Gastroesophageal sphincter (tissue), 4 donors: ENCODE measurements at regions not wholly inside any gene's neighbourhood (a gene's known extent, or its start where the extent isn't known, plus 50 kb on each side); places are given as distances from the start of the nearest gene placed in this dataset.

Source experiments
- ATAC-seq: fragments of 150-250 bp; one replicate; pipeline ENCODE4 v1.9.1; 2016; ENCODE audit warnings: mild to moderate bottlenecking, moderate library complexity
- H3K27ac ChIP-seq, 4 donors: fragments of 200-600 bp; sonication (generic) in 3 of 4; 1 replicate in 3 of 4; 2 replicates in 1 of 4; pipeline ENCODE4 v1.5.1; 2016 to 2019
- H3K27me3 ChIP-seq: fragments of 200-600 bp; sonication (generic); one replicate; pipeline ENCODE4 v1.5.1; 2019
- H3K36me3 ChIP-seq, 2 donors: fragments of 200-600 bp; sonication (generic); one replicate each; pipeline ENCODE4 v1.5.1; 2019; ENCODE audit warnings: control low read depth in 1 of 2
- H3K4me1 ChIP-seq, 3 donors: fragments of 200-600 bp; sonication (generic); 1 replicate in 2 of 3; 2 replicates in 1 of 3; pipeline ENCODE4 v1.5.1; 2016 to 2019; ENCODE audit warnings: control low read depth in 2 of 3
- H3K4me3 ChIP-seq, 2 donors: fragments of 200-600 bp; sonication (generic); one replicate each; pipeline ENCODE4 v1.5.1; 2019; ENCODE audit warnings: mild to moderate bottlenecking in 1 of 2, moderate library complexity in 1 of 2
- H3K9me3 ChIP-seq, 3 donors: fragments of 200-600 bp; sonication (generic); one replicate each; pipeline ENCODE4 v1.5.1; 2017 to 2019; ENCODE audit warnings: control low read depth in 2 of 3
- CTCF ChIP-seq, 4 experiments: fragments of 200-600 bp in 2 of 4; fragments of 450-650 bp in 2 of 4; sonication (generic) in 1 of 4; IDR thresholded peaks; one replicate each; pipeline ENCODE4 v1.5.1; 2017 to 2019; ENCODE audit warnings: antibody characterized with exemption in 4 of 4, mild to moderate bottlenecking in 2 of 4, moderate library complexity in 2 of 4
- EP300 ChIP-seq: sonication (generic); formaldehyde crosslinking; IDR thresholded peaks from one replicate; pipeline ENCODE4 v1.6.1; 2017; ENCODE audit warnings: antibody characterized with exemption, mild to moderate bottlenecking
- POLR2A ChIP-seq, 2 donors: fragments of 450-650 bp; IDR thresholded peaks; one replicate each; pipeline ENCODE4 v1.6.1; 2017; ENCODE audit warnings: antibody characterized with exemption in 2 of 2, mild to moderate bottlenecking in 2 of 2, moderate library complexity in 1 of 2
- POLR2AphosphoS5 ChIP-seq: sonication (generic); formaldehyde crosslinking; IDR thresholded peaks from one replicate; pipeline ENCODE4 v1.6.1; 2017; ENCODE audit warnings: antibody characterized with exemption
- WGBS, 2 donors: methylation state at CpG; one replicate each; pipeline ENCODE4 v1.1.5; 2018; ENCODE audit warnings: low coverage in 1 of 2; 5-methylcytosine and 5-hydroxymethylcytosine counted together

GRCh38 chr10:109306698-109307097, 616.6 kb downstream of the XPNPEP1 start:
- H3K36me3 ChIP-seq: no peaks in the 10 kb centered on the region
- no peak for ATAC-seq
- H3K4me3 ChIP-seq: no peak overlapping the region
- H3K4me1 ChIP-seq: no peaks in the 10 kb centered on the region
- H3K9me3 ChIP-seq: no peaks in the 10 kb centered on the region
- WGBS, 2 donors: 48 to 80% methylated on average over 5 of the region's 5 CpGs
- no peaks in the 10 kb centered on the region for H3K27me3 ChIP-seq
- no peak overlapping the region for H3K27ac ChIP-seq
- TF ChIP-seq POLR2AphosphoS5: no peak
- no peak for TF ChIP-seq POLR2A (IDR thresholded peaks at IDR 0.05)
- TF ChIP-seq CTCF (IDR thresholded peaks at IDR 0.05): no peak
- no peak for TF ChIP-seq EP300

- 87 to 95% methylated on average over 3 of the region's 3 CpGs for WGBS, 2 donors
- no peak for ATAC-seq
- Histone ChIP-seq H3K36me3 (no peaks in the 10 kb centered on the region), H3K9me3 (no peaks in the 10 kb centered on the region), H3K27ac (no peak overlapping the region), H3K4me1 (peaks cover 0 to 7% (median 3%) of the 10 kb centered on the region in 3 donors), H3K27me3 (no peaks in the 10 kb centered on the region), H3K4me3 (no peak overlapping the region)
- no peak for TF ChIP-seq CTCF (IDR thresholded peaks at IDR 0.05)
- TF ChIP-seq EP300: no peak
- no peak for TF ChIP-seq POLR2AphosphoS5
- no peak for TF ChIP-seq POLR2A (IDR thresholded peaks at IDR 0.05)
Observed at GRCh38 chr10:109287858-109288257, 635.5 kb downstream of the XPNPEP1 start.

- Histone ChIP-seq H3K9me3 (no peaks in the 10 kb centered on the region), H3K36me3 (no peaks in the 10 kb centered on the region), H3K4me3 (no peak overlapping the region), H3K4me1 (peaks cover 0 to 12% (median 8%) of the 10 kb centered on the region in 3 donors), H3K27ac (no peak overlapping the region), H3K27me3 (no peaks in the 10 kb centered on the region)
- no peak for ATAC-seq
- TF ChIP-seq EP300 (no peak), POLR2AphosphoS5 (peak; percentile 69), POLR2A (IDR thresholded peaks at IDR 0.05) (no peak), CTCF (IDR thresholded peaks at IDR 0.05) (no peak)
Observed at GRCh38 chr10:109282510-109282909, 640.8 kb downstream of the XPNPEP1 start.

GRCh38 chr10:109281347-109281746, 642.0 kb downstream of the XPNPEP1 start:
- Histone ChIP-seq H3K27ac (no peak overlapping the region), H3K27me3 (no peaks in the 10 kb centered on the region), H3K4me3 (no peak overlapping the region), H3K36me3 (no peaks in the 10 kb centered on the region), H3K9me3 (no peaks in the 10 kb centered on the region), H3K4me1 (peaks cover 0 to 12% (median 8%) of the 10 kb centered on the region in 3 donors)
- 93 to 100% methylated on average over 1 of the region's 1 CpG for WGBS, 2 donors
- ATAC-seq: no peak
- TF ChIP-seq POLR2AphosphoS5 (no peak), EP300 (no peak), CTCF (IDR thresholded peaks at IDR 0.05) (no peak), POLR2A (IDR thresholded peaks at IDR 0.05) (no peak)

GRCh38 chr10:109280837-109281236, 642.5 kb downstream of the XPNPEP1 start:
- peaks cover 0 to 12% (median 8%) of the 10 kb centered on the region in 3 donors for H3K4me1 ChIP-seq
- TF ChIP-seq POLR2AphosphoS5 (no peak), EP300 (no peak), CTCF (IDR thresholded peaks at IDR 0.05) (no peak)
- no peak for ATAC-seq
- WGBS, 2 donors: 82 to 91% methylated on average over 6 to 8 of the region's 8 CpGs
- no peaks in the 10 kb centered on the region for H3K27me3 ChIP-seq
- no peak overlapping the region for H3K27ac ChIP-seq
- H3K4me3 ChIP-seq: no peak overlapping the region
- no peaks in the 10 kb centered on the region for H3K9me3 ChIP-seq
- H3K36me3 ChIP-seq: no peaks in the 10 kb centered on the region
